ENCODE measurements at regions not wholly inside any gene's neighbourhood (a gene's known extent, or its start where the extent isn't known, plus 50 kb on each side); places are given as distances from the start of the nearest gene placed in this dataset.

GRCh38 chr5:117594166-117594565, 1019.5 kb upstream of the SEMA6A start:
- no peak for DNase-seq
- Histone ChIP-seq H3K4me3 (ENCODE audit: low read length) (no peak overlapping the region), H3K4me2 (ENCODE audit: low read depth, low read length) (no peak overlapping the region)

DNA sequence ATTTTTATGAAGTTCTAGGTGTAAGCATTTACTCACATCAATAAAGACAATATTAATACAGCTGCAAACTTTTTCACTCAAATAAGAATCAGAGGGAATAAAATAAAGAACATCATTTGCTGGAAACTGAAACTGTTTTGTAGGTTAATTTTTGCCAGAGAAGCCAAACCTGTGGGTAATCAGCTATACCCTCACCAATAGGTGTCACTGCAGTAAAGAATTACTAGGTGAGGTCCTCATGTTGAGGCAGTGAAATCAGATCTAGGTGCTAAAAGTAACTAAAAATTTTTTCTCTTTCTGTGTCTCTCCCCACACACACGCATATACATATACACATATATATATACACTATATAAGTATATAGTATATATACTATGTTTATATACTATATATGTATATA, 1016.3 kb upstream of the SEMA6A start:
- H3K27me3 ChIP-seq (replicated peaks; ENCODE audit: insufficient read depth, low read length), result no peaks in the 10 kb centered on the region

More at GRCh38 chr5:117594166-117594565, 1019.5 kb upstream of the SEMA6A start:
- Histone ChIP-seq H3K9ac (ENCODE audit: low read length) (no peak overlapping the region), H3K4me1 (ENCODE audit: low read length) (no peaks in the 10 kb centered on the region), H3K79me2 (ENCODE audit: low read length) (no peaks in the 10 kb centered on the region), H3K9me3 (replicated peaks; ENCODE audit: insufficient read depth, low read length) (no peaks in the 10 kb centered on the region), H4K20me1 (ENCODE audit: insufficient read depth, low read length) (no peaks in the 10 kb centered on the region), H3K27ac (ENCODE audit: low read length) (no peak overlapping the region), H3F3A (ENCODE audit: insufficient read depth, low read length) (no peaks in the 10 kb centered on the region), H3K36me3 (replicated peaks; ENCODE audit: insufficient read depth, low read length) (no peaks in the 10 kb centered on the region), H3K27me3 (replicated peaks; ENCODE audit: insufficient read depth, low read length) (no peaks in the 10 kb centered on the region), H2AFZ (ENCODE audit: low read length) (no peak overlapping the region), H3K9me2 (replicated peaks; ENCODE audit: insufficient read depth, low read length) (no peaks in the 10 kb centered on the region)
- TF ChIP-seq CTCF (IDR thresholded peaks at IDR 0.05; ENCODE audit: low read length), result no peak
- TF ChIP-seq EZH2phosphoT487 (IDR thresholded peaks at IDR 0.05; ENCODE audit: low read length), result no peak
- TF ChIP-seq EZH2 (optimal IDR thresholded peaks at IDR 0.05; ENCODE audit: low read depth, low read length), result no peak

DNA sequence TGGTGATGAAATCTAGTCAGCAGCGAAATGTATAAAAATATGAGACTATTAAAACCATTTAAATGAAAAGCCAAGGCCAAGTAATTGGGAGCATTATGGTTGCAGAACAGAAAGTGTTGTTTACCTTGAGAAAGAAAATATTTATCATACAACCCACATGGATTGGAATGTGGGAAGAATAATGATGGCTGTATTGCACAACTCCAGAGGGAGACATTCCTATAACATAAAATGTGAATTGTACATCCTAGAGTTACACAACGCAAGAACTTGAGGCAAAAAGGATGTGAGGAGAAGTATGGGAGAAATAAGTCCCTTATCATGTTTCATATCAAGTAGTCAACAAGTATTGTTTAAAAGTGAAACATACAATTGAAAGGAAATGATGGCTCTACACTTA, 1014.0 kb upstream of the SEMA6A start:
- Histone ChIP-seq H3K79me2 (ENCODE audit: low read length) (no peaks in the 10 kb centered on the region), H3K9me3 (replicated peaks; ENCODE audit: insufficient read depth, low read length) (no peaks in the 10 kb centered on the region), H3K4me2 (ENCODE audit: low read depth, low read length) (no peak overlapping the region), H3K27me3 (replicated peaks; ENCODE audit: insufficient read depth, low read length) (no peaks in the 10 kb centered on the region), H2AFZ (ENCODE audit: low read length) (no peak overlapping the region), H3K27ac (ENCODE audit: low read length) (no peak overlapping the region), H3F3A (ENCODE audit: insufficient read depth, low read length) (no peaks in the 10 kb centered on the region), H3K36me3 (replicated peaks; ENCODE audit: insufficient read depth, low read length) (no peaks in the 10 kb centered on the region), H3K9me2 (replicated peaks; ENCODE audit: insufficient read depth, low read length) (no peaks in the 10 kb centered on the region), H3K9ac (ENCODE audit: low read length) (no peak overlapping the region), H4K20me1 (ENCODE audit: insufficient read depth, low read length) (no peaks in the 10 kb centered on the region), H3K4me3 (ENCODE audit: low read length) (no peak overlapping the region), H3K4me1 (ENCODE audit: low read length) (no peaks in the 10 kb centered on the region)
- no peak for TF ChIP-seq EZH2phosphoT487 (IDR thresholded peaks at IDR 0.05; ENCODE audit: low read length)
- no peak for TF ChIP-seq CTCF (IDR thresholded peaks at IDR 0.05; ENCODE audit: low read length)
- no peak for TF ChIP-seq EZH2 (optimal IDR thresholded peaks at IDR 0.05; ENCODE audit: low read depth, low read length)
- no peak for DNase-seq

More for the DNA sequence above, 1016.3 kb upstream of the SEMA6A start:
- no peaks in the 10 kb centered on the region for H3F3A ChIP-seq (ENCODE audit: insufficient read depth, low read length)
- no peak overlapping the region for H3K4me2 ChIP-seq (ENCODE audit: low read depth, low read length)
- H3K4me3 ChIP-seq (ENCODE audit: low read length), result no peak overlapping the region
- no peak overlapping the region for H3K27ac ChIP-seq (ENCODE audit: low read length)
- H3K9me2 ChIP-seq (replicated peaks; ENCODE audit: insufficient read depth, low read length), result no peaks in the 10 kb centered on the region
- no peaks in the 10 kb centered on the region for H3K36me3 ChIP-seq (replicated peaks; ENCODE audit: insufficient read depth, low read length)
- peak; percentile 62 for TF ChIP-seq CTCF (IDR thresholded peaks at IDR 0.05; ENCODE audit: low read length)
- no peak for TF ChIP-seq EZH2 (optimal IDR thresholded peaks at IDR 0.05; ENCODE audit: low read depth, low read length)
- no peak overlapping the region for H3K9ac ChIP-seq (ENCODE audit: low read length)
- peak; percentile 79 for DNase-seq
- H3K4me1 ChIP-seq (ENCODE audit: low read length), result no peaks in the 10 kb centered on the region
- no peaks in the 10 kb centered on the region for H3K79me2 ChIP-seq (ENCODE audit: low read length)
- no peak overlapping the region for H2AFZ ChIP-seq (ENCODE audit: low read length)
- no peaks in the 10 kb centered on the region for H4K20me1 ChIP-seq (ENCODE audit: insufficient read depth, low read length)
- no peaks in the 10 kb centered on the region for H3K9me3 ChIP-seq (replicated peaks; ENCODE audit: insufficient read depth, low read length)
